ENCODE measurements at regions not wholly inside any gene's neighbourhood (a gene's known extent, or its start where the extent isn't known, plus 50 kb on each side); places are given as distances from the start of the nearest gene placed in this dataset.
A peak's percentile ranks its signal among the peaks of the same experiment; 100 is the strongest.

- DNase-seq: no peak
Observed at GRCh38 chr7:48703466-48703865, 220.9 kb upstream of the CDC14C start.

GRCh38 chr7:48708122-48708521, 216.2 kb upstream of the CDC14C start:
- DNase-seq: no peak

DNA sequence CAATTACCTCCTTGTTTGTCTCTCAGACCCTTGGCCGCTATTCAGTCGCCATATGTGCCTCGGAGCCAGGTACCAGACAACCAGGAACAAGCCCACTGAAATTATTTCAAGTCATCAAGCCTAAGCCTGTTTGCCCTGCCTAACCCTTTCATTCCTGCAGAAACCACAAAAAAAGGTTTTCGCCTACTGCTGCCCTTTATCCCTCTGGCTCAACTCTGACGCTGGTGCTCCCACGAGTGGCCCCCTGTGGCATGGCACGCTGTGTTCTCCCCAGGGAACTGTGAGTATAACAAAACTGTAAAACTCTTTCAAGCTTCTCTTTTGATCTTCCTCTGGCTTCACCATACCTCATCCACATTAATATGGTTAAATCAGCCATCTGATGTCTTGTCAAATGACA, 215.7 kb upstream of the CDC14C start:
- no peak for DNase-seq

DNA sequence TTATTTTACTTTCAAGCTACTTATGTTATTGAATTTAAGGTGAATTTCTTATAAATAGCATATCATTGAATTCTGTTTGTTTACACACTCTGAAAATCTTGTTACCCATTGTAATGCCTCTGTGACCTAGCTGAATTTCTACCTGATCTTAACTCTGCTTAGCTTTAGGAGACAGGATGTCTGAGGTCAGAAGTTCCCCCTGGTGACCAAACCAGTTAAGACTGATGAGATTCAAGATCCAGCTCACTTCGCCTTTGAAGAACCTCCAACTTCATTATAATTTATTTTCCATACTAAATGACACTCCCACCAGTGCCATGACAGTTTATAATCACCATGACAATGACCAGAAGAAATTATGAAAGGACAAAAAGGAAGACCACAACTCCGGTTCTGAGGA, 213.4 kb upstream of the CDC14C start:
- no peak for DNase-seq

DNA sequence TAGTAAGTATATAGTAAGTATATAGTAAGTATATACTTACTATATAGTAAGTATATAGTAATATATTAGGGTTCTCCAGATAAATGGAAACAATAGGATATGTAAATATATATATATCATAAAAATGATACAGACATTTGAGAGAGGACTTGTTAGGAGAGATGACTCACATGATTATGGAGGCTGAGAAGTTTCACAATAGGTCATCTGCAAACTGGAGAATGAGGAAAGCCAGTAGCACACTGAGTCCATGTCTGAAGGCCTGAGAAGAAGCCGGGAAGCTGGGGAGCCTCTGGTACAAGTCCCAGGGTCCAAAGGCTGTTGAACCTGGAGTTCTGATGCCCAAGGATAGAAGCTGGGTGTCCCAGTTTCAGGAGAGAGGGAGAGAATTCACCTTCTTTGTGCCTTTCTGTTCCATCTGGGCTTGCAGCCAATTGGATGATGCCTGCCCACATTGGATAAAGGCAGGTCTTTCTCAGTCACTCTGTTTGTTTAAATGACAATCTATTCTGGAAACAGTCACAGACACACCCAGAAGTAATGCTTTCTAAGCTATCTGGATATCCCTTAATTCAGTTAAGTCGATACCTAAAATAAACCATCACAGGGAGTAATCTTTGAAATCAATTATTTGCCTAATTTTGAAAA, 205.5 kb upstream of the CDC14C start:
- peak; percentile 29 for DNase-seq

DNA sequence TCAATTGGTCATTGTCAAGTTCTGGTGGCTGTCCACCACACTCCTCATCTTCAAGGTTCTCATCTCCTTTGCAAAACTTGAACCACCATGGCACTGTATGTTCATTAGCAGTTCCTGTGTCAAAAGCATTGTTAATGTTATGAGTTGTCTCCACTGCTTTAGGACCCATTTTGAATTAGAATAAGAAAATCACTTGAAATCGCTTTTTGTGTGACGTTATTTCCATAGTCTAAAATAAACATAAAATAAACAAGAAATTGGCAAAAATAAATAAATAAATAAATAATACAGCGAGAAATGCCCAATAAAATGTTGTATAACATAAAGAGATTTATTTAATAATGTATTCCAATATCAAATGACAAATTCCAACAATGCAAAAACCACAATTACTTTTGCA, 195.5 kb upstream of the CDC14C start:
- no peak for DNase-seq

GRCh38 chr7:48734695-48735406, 189.5 kb upstream of the CDC14C start:
- peak; percentile 35 for DNase-seq

- DNase-seq: no peak
Observed at GRCh38 chr7:48741545-48741944, 182.8 kb upstream of the CDC14C start.

DNA sequence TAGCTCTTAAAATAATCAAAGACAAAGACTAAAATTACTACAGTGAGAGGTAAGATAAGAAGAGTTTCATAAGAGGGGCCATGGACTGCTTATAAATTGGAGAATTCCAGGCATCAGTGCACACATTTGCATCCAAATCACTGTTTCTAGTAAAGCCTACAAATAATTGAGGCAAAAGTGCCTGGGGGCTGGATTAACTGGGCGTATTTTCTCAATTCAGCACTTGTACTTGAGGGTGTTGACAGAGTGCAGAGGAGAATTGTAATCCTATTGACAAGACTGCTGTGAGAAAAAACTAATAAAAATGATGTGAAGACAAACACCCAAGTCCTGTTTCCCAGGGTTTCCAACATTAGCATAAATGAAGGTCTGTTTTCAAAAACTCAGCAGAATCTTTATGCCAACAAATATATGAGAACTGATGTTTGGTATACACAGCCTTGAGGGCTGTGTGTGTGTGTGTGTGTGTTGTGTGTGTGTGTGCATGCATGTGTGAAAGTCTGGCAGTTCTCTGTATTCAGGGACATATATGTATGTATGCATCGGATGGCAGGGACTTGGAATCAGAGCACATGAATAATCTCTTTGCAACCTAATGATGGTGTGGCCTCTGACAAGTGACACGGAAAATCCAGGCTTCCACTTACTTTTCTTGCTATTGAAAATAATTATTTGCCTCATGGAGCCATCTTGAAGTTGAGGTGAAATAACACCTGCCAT, 182.1 kb upstream of the CDC14C start:
- DNase-seq: peak; percentile 87

DNA sequence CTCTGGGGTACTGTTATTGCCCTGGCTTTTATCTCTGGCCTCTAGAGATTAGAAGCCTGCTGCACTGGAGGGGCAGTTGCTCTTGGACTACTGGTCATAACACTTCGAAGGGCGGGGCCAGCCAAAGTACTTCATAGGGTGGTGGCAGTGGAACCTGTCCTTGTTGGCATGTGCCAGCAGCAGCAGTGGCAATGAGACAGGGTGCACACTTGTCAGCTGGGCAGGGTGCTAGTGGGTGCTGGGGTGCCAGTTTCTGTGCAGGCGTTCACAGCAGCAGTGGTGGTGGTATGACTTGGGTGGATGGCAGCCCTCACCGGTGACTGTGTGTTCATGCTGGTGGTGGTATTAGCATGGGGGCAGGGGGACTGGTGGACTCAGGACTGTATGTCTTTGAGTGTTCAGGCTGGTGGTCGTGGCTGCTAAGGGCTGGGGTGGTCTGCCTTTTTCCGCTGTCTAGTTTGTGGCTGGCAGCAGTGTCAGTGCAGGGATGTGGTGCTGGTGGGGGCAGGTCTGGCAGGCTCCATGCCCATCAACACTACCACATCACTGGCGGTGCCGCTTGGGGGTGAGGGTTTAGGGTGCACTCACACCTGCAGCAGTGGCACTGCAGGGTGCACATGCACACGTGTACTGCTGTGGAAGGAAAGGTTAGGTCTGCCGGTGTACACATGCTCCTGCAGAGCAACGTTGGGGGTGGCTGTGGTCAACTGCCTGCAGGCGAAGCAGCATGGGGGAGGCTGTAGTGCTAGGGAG, 176.1 kb upstream of the CDC14C start:
- no peak for DNase-seq

DNA sequence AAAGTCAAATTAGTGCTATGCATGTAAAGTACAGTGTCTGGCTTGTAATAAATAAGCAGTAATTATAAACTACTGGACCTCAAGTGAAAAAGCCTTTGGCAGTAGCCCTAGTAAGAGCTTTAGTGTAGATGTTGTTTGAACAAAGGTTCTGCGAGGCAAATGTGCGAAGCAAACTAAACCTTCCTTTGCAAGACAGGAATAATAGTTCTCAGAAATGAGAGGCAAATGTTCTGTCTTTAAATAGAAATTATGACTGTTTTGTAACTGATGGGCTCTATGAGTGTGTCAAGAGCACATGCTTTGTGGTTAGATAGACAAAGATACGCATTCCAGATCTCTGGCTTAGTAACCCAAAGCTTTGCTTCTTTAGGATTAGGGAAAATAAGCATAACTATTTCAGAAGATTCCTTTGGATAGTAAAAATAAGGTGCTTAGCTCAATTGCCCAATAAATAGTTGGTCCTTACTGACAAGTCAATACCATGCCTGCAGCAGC, 169.2 kb upstream of the CDC14C start:
- no peak for DNase-seq

GRCh38 chr7:48759431-48760080, 164.8 kb upstream of the CDC14C start:
- DNase-seq: peak; percentile 74

DNA sequence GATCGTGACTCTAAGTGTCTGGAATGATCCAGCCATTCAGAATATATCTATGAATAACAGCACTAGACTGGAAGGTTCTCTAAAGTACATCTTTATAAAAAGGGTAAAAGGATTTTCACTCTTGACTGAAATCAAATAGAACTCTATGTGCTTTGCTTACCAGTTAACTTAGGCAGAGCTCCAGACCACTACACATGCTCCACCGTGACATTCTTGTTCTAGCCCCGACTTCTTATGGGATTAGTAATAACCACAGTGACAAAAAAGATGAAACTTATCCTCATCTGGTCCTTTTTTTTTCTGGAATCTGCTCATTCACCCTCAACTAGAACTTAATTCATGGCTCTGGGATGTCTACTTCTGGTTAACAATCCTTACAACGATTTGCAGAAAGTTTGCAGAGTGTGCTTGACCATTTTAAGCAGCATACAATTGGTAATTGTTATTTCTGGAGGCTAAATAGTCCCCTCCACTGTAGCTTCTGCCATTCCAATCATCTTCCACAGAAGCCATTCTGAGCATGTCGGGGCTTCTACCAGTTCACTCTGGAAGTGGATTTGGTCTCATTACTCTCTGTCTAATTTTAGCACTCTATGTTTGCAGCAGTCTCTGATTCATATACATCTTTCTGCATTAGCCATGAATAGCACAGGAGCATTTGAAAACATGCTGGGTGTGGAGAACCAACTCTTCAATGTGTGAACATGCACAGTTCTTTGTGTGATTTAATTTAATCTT, 163.7 kb upstream of the CDC14C start:
- no peak for DNase-seq

DNA sequence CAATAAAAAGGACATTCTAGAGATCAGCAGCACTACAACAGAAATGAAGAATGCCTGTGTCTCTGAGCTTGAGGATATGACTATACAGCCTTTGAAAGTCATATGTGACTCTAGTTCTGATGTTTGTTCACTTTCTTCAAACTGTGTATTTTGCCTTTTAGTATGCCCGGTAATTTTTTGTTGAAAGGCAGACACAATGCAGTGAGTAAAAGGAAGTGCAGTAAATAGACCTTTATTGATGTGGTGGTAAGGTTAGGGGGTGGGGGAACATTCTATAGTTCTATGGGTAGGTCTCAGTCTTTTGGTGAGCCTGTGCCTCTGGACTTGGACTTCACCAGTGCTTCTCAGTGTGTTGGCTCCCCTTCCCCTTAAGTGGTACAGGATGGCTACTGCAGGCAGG, 143.5 kb upstream of the CDC14C start:
- no peak for DNase-seq

GRCh38 chr7:48781752-48782151, 142.6 kb upstream of the CDC14C start:
- DNase-seq: peak; percentile 47

GRCh38 chr7:48782511-48782910, 141.8 kb upstream of the CDC14C start:
- DNase-seq: peak; percentile 79

DNA sequence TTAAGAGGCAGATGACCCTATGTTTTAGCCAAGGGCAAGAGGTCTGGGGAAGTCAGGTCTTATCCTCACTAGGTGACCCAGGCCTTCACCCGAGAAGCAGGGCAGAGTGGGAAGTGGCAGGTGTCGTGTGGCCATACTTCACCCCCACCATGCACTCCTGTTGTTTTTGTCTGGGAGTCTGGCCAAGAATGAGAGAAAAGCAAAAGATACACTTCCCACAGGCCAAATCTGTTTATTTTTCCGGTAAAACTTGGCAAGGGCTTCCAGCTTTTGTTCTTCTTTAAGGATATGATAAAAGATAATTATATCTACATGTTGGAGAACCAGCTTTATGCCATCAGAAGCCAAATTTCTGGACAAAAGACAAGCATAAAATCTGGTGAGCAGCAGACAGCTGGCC, 137.4 kb upstream of the CDC14C start:
- DNase-seq: peak; percentile 90

DNA sequence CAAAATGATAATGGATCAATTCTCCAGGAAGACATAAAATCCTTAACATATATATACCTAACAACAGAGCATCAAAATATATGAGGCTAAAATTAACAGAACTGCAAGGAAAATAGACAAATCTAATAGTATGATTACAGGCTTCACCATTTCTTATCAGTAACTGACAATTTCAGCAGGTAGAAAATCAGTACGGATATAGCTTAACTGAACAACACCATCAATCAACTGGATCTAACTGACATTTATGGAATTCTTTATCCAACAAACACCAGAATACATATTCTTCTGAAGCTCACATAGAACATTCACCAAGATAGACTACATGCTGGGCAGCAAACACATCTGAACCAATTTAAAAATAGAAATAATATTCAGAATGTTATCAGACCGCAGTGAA, 121.1 kb upstream of the CDC14C start:
- DNase-seq: no peak

DNA sequence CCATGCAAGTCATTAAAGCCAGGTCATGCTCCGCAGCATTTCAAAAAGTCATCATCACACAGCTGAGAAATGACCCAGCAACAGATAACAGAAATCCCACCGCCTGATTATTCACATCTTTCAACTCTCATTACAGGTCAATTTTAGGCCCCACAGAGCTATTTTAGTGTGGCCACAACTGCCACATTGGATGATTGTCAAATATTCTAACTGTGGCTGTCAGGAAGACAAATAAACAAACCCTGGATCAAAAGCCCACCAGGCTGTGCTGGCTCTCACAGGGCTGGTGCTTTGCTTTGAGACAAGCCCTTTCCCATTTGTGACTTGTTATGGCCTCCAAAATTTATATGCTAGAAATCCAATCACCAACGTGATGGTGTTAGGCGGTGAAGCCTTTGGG, 117.6 kb upstream of the CDC14C start:
- DNase-seq: no peak

- DNase-seq: no peak
Observed at GRCh38 chr7:48811071-48811470, 113.3 kb upstream of the CDC14C start.

- no peak for DNase-seq
Observed at GRCh38 chr7:48813472-48813871, 110.9 kb upstream of the CDC14C start.

- no peak for DNase-seq
Observed at GRCh38 chr7:48822138-48822537, 102.2 kb upstream of the CDC14C start.

Measured in NCI-H748 treated with DMSO at 0.1 percent for 48 hours (cell line).